ENCODE measurements at regions not wholly inside any gene's neighbourhood (a gene's known extent, or its start where the extent isn't known, plus 50 kb on each side); places are given as distances from the start of the nearest gene placed in this dataset.

- intact Hi-C loops (cut with micrococcal nuclease; ENCODE audit: unreplicated experiment): loop anchor here (5.0 kb wide), 1 partner anchor 335 kb away; the partner anchor contains the start of gene PLK2
- no peaks in the 10 kb centered on the region for H3K27me3 Mint-ChIP-seq (ENCODE audit: unreplicated experiment)
- H3K36me3 Mint-ChIP-seq (ENCODE audit: insufficient read depth, unreplicated experiment): no peaks in the 10 kb centered on the region
- no TSS peak for BruUV-seq (replicated peaks)
- peak overlapping the region; percentile 51 for H3K27ac Mint-ChIP-seq (ENCODE audit: unreplicated experiment)
- peak; percentile 32 for DNase-seq
- TF ChIP-seq CTCF (IDR thresholded peaks at IDR 0.05; ENCODE audit: unreplicated experiment): no peak
- peaks cover 30% of the 10 kb centered on the region for H3K4me1 Mint-ChIP-seq (ENCODE audit: low read depth, unreplicated experiment)
- H3K4me3 Mint-ChIP-seq (ENCODE audit: low read depth, unreplicated experiment): peak overlapping the region; percentile 24
- H3K9me3 Mint-ChIP-seq (ENCODE audit: low read depth, unreplicated experiment): no peaks in the 10 kb centered on the region
- CTCF ChIA-PET: interaction anchor here (0.6 to 1.0 kb wide), 3 partner anchors 61 to 607 kb away, joined by 3 to 4 read pairs (median 3); no protein-coding TSS in a partner anchor
Measured at GRCh38 chr5:58127255-58128220, 332.3 kb downstream of the PLK2 start.

GRCh38 chr5:58123501-58123900 is 336.4 kb downstream of the PLK2 start:
- TF ChIP-seq CTCF (IDR thresholded peaks at IDR 0.05; ENCODE audit: unreplicated experiment): no peak
- peaks cover 30% of the 10 kb centered on the region for H3K4me1 Mint-ChIP-seq (ENCODE audit: low read depth, unreplicated experiment)
- no peak overlapping the region for H3K4me3 Mint-ChIP-seq (ENCODE audit: low read depth, unreplicated experiment)
- DNase-seq: no peak
- CTCF ChIA-PET: no interaction called here
- no peaks in the 10 kb centered on the region for H3K9me3 Mint-ChIP-seq (ENCODE audit: low read depth, unreplicated experiment)
- intact Hi-C loops (cut with micrococcal nuclease; ENCODE audit: unreplicated experiment): no loop called here
- no peak overlapping the region for H3K27ac Mint-ChIP-seq (ENCODE audit: unreplicated experiment)
- BruUV-seq (replicated peaks): no TSS peak
- no peaks in the 10 kb centered on the region for H3K36me3 Mint-ChIP-seq (ENCODE audit: insufficient read depth, unreplicated experiment)
- no peaks in the 10 kb centered on the region for H3K27me3 Mint-ChIP-seq (ENCODE audit: unreplicated experiment)

GRCh38 chr5:58122848-58123392 is 337.0 kb downstream of the PLK2 start:
- no peaks in the 10 kb centered on the region for H3K9me3 Mint-ChIP-seq (ENCODE audit: low read depth, unreplicated experiment)
- H3K4me3 Mint-ChIP-seq (ENCODE audit: low read depth, unreplicated experiment): no peak overlapping the region
- no TSS peak for BruUV-seq (replicated peaks)
- DNase-seq: no peak
- TF ChIP-seq CTCF (IDR thresholded peaks at IDR 0.05; ENCODE audit: unreplicated experiment): no peak
- no peak overlapping the region for H3K27ac Mint-ChIP-seq (ENCODE audit: unreplicated experiment)
- H3K36me3 Mint-ChIP-seq (ENCODE audit: insufficient read depth, unreplicated experiment): no peaks in the 10 kb centered on the region
- H3K27me3 Mint-ChIP-seq (ENCODE audit: unreplicated experiment): no peaks in the 10 kb centered on the region
- CTCF ChIA-PET: no interaction called here
- H3K4me1 Mint-ChIP-seq (ENCODE audit: low read depth, unreplicated experiment): peaks cover 26% of the 10 kb centered on the region
- intact Hi-C loops (cut with micrococcal nuclease; ENCODE audit: unreplicated experiment): no loop called here

GRCh38 chr5:58122157-58122556 is 337.7 kb downstream of the PLK2 start:
- no peak for TF ChIP-seq CTCF (IDR thresholded peaks at IDR 0.05; ENCODE audit: unreplicated experiment)
- no peaks in the 10 kb centered on the region for H3K9me3 Mint-ChIP-seq (ENCODE audit: low read depth, unreplicated experiment)
- peaks cover 19% of the 10 kb centered on the region for H3K4me1 Mint-ChIP-seq (ENCODE audit: low read depth, unreplicated experiment)
- H3K36me3 Mint-ChIP-seq (ENCODE audit: insufficient read depth, unreplicated experiment): no peaks in the 10 kb centered on the region
- no peaks in the 10 kb centered on the region for H3K27me3 Mint-ChIP-seq (ENCODE audit: unreplicated experiment)
- H3K4me3 Mint-ChIP-seq (ENCODE audit: low read depth, unreplicated experiment): no peak overlapping the region
- BruUV-seq (replicated peaks): no TSS peak
- DNase-seq: no peak
- CTCF ChIA-PET: no interaction called here
- no peak overlapping the region for H3K27ac Mint-ChIP-seq (ENCODE audit: unreplicated experiment)
- intact Hi-C loops (cut with micrococcal nuclease; ENCODE audit: unreplicated experiment): no loop called here
